GM06990 (cell line): ENCODE measurements at regions not wholly inside any gene's neighbourhood (a gene's known extent, or its start where the extent isn't known, plus 50 kb on each side); places are given as distances from the start of the nearest gene placed in this dataset.

Source experiments
- DNase-seq: peaks from one replicate; pipeline ENCODE4 v3.0.0-alpha.2; 2011; ENCODE audit not compliant: insufficient read length; ENCODE audit errors: extremely low read depth
- H3K27me3 ChIP-seq: replicated peaks from 2 replicates; pipeline ENCODE4 v1.6.0; 2011; ENCODE audit warnings: low read length; ENCODE audit not compliant: control insufficient read depth, insufficient read depth
- H3K36me3 ChIP-seq: 2 replicates; pipeline ENCODE4 v1.5.1; 2011; ENCODE audit warnings: low read length; ENCODE audit not compliant: control insufficient read depth, insufficient read depth
- H3K4me3 ChIP-seq: replicated peaks from 2 replicates; pipeline ENCODE4 v1.5.1; 2011; ENCODE audit warnings: low read depth, mild to moderate bottlenecking, control low read depth, low read length
- TF ChIP-seq, protein P1 (sequence below): IDR thresholded peaks from 2 replicates; pipeline ENCODE4 v1.5.1; 2011; ENCODE audit warnings: low read length, control low read depth, mild to moderate bottlenecking, inconsistent platforms; ENCODE audit not compliant: insufficient read depth, poor library complexity, severe bottlenecking

DNA sequence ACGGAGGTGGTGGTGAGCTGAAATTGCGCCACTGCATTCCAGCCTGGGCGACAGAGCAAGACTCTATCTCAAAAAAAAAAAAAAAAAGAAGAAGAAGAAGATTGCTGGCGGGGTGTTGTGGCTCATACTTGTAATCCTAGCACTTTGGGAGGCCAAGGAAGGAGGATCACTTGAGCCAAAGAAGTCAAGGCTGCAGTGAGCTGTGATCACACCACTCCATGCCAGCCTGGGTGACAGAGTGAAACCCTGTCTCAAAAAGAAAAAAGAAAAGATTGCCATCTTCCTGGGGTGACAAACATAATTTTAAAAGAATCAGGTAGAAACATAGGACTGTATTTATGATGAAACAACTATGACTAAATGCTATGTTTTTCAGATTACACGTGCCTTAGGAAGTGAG lies 55.1 kb upstream of the EML4 start:
- H3K36me3 ChIP-seq: no peaks in the 10 kb centered on the region
- TF ChIP-seq, protein P1, sequence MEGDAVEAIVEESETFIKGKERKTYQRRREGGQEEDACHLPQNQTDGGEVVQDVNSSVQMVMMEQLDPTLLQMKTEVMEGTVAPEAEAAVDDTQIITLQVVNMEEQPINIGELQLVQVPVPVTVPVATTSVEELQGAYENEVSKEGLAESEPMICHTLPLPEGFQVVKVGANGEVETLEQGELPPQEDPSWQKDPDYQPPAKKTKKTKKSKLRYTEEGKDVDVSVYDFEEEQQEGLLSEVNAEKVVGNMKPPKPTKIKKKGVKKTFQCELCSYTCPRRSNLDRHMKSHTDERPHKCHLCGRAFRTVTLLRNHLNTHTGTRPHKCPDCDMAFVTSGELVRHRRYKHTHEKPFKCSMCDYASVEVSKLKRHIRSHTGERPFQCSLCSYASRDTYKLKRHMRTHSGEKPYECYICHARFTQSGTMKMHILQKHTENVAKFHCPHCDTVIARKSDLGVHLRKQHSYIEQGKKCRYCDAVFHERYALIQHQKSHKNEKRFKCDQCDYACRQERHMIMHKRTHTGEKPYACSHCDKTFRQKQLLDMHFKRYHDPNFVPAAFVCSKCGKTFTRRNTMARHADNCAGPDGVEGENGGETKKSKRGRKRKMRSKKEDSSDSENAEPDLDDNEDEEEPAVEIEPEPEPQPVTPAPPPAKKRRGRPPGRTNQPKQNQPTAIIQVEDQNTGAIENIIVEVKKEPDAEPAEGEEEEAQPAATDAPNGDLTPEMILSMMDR: no peak
- H3K4me3 ChIP-seq: no peak overlapping the region
- H3K27me3 ChIP-seq: no peaks in the 10 kb centered on the region
- no peak for DNase-seq

DNA sequence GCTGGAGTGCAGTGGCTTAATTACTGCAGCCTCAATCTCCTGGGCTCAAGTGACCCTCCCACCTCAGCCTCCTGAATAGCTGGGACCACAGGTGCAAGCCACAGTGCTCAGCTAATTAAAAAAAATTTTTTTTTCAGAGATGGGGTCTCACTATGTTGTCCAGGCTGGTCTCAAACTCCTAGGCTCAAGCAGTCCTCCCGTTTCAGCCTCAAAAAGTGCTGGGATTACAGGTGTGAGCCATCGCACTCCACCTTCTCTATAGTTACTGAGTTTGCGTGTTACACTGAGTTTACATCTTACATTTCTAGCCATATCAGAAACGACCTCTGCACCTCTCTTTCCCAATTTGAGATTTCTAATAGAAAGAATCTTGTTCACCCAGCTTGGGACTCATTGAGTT lies 53.6 kb upstream of the EML4 start:
- H3K36me3 ChIP-seq: no peaks in the 10 kb centered on the region
- H3K27me3 ChIP-seq: no peaks in the 10 kb centered on the region
- DNase-seq: no peak
- TF ChIP-seq, protein P1: no peak
- no peak overlapping the region for H3K4me3 ChIP-seq

DNA sequence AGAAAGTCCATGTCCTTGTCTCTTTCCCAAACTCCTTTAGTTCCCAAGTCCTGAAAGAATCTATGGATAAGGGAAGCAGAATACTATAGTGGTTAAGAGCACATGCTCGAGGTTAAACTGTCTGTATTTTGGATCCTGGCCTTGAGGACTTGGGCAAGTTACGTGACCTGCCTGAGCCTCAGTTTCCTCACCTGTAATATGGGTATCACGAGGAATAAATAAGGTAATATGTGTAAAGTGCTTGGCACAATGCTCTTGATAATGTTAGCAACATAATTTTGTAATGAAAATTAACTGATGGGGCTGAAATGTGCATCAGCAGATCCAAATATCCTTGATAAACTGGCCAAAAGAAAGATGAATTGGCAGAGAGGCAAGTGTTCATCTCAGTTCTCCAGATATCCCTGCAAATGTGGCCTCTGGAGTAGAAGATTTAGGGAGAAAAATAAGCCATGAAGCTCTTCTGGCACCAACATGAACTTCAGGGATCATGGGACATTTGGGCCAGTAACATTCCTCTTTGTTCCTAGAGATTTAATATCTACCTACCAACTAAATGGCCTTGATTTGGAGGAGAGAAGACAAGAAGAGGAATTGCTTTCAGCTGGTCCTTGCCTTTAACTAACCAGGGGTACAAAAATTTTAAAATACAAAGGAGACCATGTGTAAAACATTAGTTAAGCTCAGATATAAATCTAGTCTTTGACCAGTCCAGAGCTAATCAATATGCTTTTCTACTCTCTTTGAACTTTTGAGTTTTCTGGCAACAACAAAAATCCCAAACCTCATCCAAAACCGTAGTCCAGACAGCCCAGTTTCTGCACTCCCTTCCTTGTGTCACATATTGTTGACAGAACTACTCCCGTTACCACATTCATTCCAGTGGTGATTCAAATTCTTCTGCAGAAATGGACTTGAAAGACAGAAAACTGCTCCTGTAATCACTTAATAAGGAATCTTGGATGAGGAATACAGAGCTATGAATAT lies 52.7 kb upstream of the EML4 start:
- no peak for DNase-seq

DNA sequence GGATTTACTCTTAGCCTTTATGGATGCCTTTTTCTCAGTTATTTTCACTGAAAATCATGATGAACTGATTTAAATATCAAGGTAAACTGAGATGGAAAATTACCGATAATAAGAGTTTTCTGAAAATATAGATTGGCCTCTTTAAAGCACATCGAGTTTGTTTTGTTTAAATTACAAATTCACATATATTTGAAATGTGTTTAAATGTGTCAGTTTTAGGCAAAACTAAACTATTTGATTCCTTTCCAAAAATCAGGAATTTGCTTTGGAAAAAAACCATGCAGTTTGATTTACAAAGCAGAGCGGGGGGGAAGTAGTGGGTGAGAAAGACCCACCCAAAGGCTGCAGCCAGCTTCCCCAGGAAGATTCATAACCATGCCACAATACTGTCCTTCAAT lies 52.0 kb upstream of the EML4 start:
- Histone ChIP-seq H3K4me3 (no peak overlapping the region), H3K36me3 (no peaks in the 10 kb centered on the region), H3K27me3 (no peaks in the 10 kb centered on the region)
- no peak for DNase-seq
- TF ChIP-seq, protein P1: no peak

More for the DNA sequence above, 52.7 kb upstream of the EML4 start:
- TF ChIP-seq, protein P1: no peak
- Histone ChIP-seq H3K27me3 (no peaks in the 10 kb centered on the region), H3K36me3 (no peaks in the 10 kb centered on the region), H3K4me3 (no peak overlapping the region)

DNA sequence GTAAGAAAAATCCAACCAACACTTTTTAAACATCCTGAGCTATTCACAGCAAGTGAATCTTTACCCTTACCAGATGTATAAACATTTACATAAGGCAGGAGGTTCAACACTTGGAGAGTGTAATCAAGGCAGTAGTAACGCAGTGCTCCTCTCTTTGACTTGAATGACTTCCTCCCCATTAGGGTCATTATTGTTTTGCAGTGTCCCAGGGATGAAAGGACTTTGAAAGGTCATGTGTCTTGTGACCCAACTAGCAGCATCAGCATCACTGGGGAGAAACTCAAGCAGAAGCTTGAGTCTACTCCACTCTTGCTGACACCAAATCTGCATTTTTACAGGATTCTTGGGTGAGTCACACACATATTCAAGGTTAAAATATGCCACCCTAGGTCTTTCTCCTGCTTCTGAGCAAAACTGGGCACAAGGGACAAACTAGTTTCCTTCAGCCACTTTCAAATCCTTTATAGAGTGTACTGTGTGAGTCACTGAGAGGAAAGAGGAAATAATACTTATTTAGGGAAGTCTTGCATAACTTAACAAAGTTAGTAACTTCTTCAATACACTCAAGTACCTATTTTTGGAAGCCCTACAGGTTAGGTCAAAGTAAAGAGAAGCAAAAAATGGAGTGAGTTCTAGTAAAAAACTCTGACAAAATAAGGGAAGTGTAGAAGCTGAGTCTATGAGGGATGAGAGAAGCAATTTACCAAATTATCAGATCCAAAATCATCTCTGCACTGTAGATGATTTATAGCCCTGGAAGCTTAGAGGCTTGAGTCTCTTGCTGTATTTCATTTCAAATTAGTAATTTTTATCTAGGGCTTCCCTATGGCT lies 51.0 kb upstream of the EML4 start:
- H3K36me3 ChIP-seq: no peaks in the 10 kb centered on the region
- no peaks in the 10 kb centered on the region for H3K27me3 ChIP-seq
- peak; percentile 59 for DNase-seq
- TF ChIP-seq, protein P1: no peak
- H3K4me3 ChIP-seq: no peak overlapping the region
